Bronchial epithelial cell (primary cell): ENCODE measurements at regions not wholly inside any gene's neighbourhood (a gene's known extent, or its start where the extent isn't known, plus 50 kb on each side); places are given as distances from the start of the nearest gene placed in this dataset.

ENCODE experiments used
- DNase-seq: peaks from one replicate; pipeline ENCODE4 v3.0.0-alpha.2; 2010; ENCODE audit warnings: low read depth
- FAIRE-seq: peaks from 2 replicates; lab custom pipeline; 2011; peaks lifted over from hg19 to GRCh38; lab: Jason Lieb, UNC
- H3K27me3 ChIP-seq: 2 replicates; pipeline ENCODE4 v1.5.1; 2011; ENCODE audit warnings: low read length; ENCODE audit not compliant: control insufficient read depth, insufficient read depth
- H3K36me3 ChIP-seq: 2 replicates; pipeline ENCODE4 v1.5.1; 2011; ENCODE audit warnings: low read length; ENCODE audit not compliant: control insufficient read depth, insufficient read depth
- H3K4me3 ChIP-seq: 2 replicates; pipeline ENCODE4 v1.5.1; 2011; ENCODE audit warnings: mild to moderate bottlenecking, low read depth, low read length, control low read depth
- CTCF ChIP-seq: IDR thresholded peaks from 2 replicates; pipeline ENCODE4 v1.5.1; 2011; ENCODE audit warnings: mild to moderate bottlenecking, moderate library complexity, low read length, control low read depth, inconsistent platforms; ENCODE audit not compliant: insufficient read depth, severe bottlenecking

- Histone ChIP-seq H3K4me3 (no peak overlapping the region), H3K36me3 (no peaks in the 10 kb centered on the region), H3K27me3 (no peaks in the 10 kb centered on the region)
- FAIRE-seq, result no peak
- DNase-seq, result no peak
- no peak for TF ChIP-seq CTCF
Measured at GRCh38 chr20:16115911-16116552, 457.2 kb downstream of the KIF16B start.

GRCh38 chr20:16113736-16114135, 459.5 kb downstream of the KIF16B start:
- no peak overlapping the region for H3K4me3 ChIP-seq
- no peak for TF ChIP-seq CTCF
- no peaks in the 10 kb centered on the region for H3K27me3 ChIP-seq
- no peak for FAIRE-seq
- no peaks in the 10 kb centered on the region for H3K36me3 ChIP-seq
- no peak for DNase-seq

GRCh38 chr20:16111852-16112412, 461.3 kb downstream of the KIF16B start:
- Histone ChIP-seq H3K36me3 (no peaks in the 10 kb centered on the region), H3K27me3 (no peaks in the 10 kb centered on the region), H3K4me3 (no peak overlapping the region)
- no peak for TF ChIP-seq CTCF
- no peak for FAIRE-seq
- DNase-seq, result no peak

GRCh38 chr20:16111172-16111832, 461.9 kb downstream of the KIF16B start:
- TF ChIP-seq CTCF, result no peak
- Histone ChIP-seq H3K36me3 (no peaks in the 10 kb centered on the region), H3K4me3 (no peak overlapping the region), H3K27me3 (no peaks in the 10 kb centered on the region)
- DNase-seq (no peak), FAIRE-seq (no peak)

- no peaks in the 10 kb centered on the region for H3K27me3 ChIP-seq
- no peak for FAIRE-seq
- no peak for DNase-seq
Measured at GRCh38 chr20:16107172-16107870, 465.9 kb downstream of the KIF16B start.

More at GRCh38 chr20:16107172-16107870, 465.9 kb downstream of the KIF16B start:
- Histone ChIP-seq H3K4me3 (no peak overlapping the region), H3K36me3 (no peaks in the 10 kb centered on the region)
- no peak for TF ChIP-seq CTCF
